ENCODE measurements at regions not wholly inside any gene's neighbourhood (a gene's known extent, or its start where the extent isn't known, plus 50 kb on each side); places are given as distances from the start of the nearest gene placed in this dataset.

- DNase-seq (ENCODE audit: extremely low read depth in 1 of 4, low spot score in 3 of 4) (no peak), FAIRE-seq (no peak), ATAC-seq (no peak)
- H3K9ac ChIP-seq (ENCODE audit: insufficient read depth in 1 of 2, low read depth in 2 of 2, low read length in 2 of 2): no peak overlapping the region
- BruUV-seq (replicated peaks): no TSS peak
- POLR2A ChIA-PET: no interaction called here
- intact Hi-C loops (cut with micrococcal nuclease) (no loop called here), in situ Hi-C loops (cut with MboI) (no loop called here)
- H4K20me1 ChIP-seq (replicated peaks; ENCODE audit: control insufficient read depth, insufficient read depth, low read length): no peaks in the 10 kb centered on the region
- H3K27me3 ChIP-seq (ENCODE audit: control insufficient read depth in 2 of 2, insufficient read depth in 2 of 2, low read length in 2 of 2): no peaks in the 10 kb centered on the region
- no peak overlapping the region for H3K4me2 ChIP-seq (ENCODE audit: insufficient read depth, low read length)
- TF ChIP-seq PKNOX1 (IDR thresholded peaks at IDR 0.05): no peak
- no peak for TF ChIP-seq ZFPM2 (CRISPR knock-in tag; IDR thresholded peaks at IDR 0.05)
- no peak for TF ChIP-seq RBM15 (IDR thresholded peaks at IDR 0.05; ENCODE audit: insufficient read depth, low read length)
- no peak for TF ChIP-seq SMC3 (conservative IDR thresholded peaks at IDR 0.05; ENCODE audit: insufficient read depth, low read depth, low read length)
- no peak for TF ChIP-seq ZNF586 (CRISPR knock-in tag; conservative IDR thresholded peaks at IDR 0.05)
- no peak for TF ChIP-seq GMEB1 (CRISPR knock-in tag; IDR thresholded peaks at IDR 0.05)
- TF ChIP-seq AFF1 (IDR thresholded peaks at IDR 0.05; ENCODE audit: low read depth in 1 of 2, partially characterized antibody in 2 of 2): no peak
- TF ChIP-seq, protein P1, sequence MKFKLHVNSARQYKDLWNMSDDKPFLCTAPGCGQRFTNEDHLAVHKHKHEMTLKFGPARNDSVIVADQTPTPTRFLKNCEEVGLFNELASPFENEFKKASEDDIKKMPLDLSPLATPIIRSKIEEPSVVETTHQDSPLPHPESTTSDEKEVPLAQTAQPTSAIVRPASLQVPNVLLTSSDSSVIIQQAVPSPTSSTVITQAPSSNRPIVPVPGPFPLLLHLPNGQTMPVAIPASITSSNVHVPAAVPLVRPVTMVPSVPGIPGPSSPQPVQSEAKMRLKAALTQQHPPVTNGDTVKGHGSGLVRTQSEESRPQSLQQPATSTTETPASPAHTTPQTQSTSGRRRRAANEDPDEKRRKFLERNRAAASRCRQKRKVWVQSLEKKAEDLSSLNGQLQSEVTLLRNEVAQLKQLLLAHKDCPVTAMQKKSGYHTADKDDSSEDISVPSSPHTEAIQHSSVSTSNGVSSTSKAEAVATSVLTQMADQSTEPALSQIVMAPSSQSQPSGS (CRISPR knock-in tag; IDR thresholded peaks at IDR 0.05): no peak
- TF ChIP-seq ATF3 (IDR thresholded peaks at IDR 0.05): no peak
- no peak for TF ChIP-seq ATF3 (CRISPR knock-in tag; conservative IDR thresholded peaks at IDR 0.05)
- no peak for TF ChIP-seq EGR1 (conservative IDR thresholded peaks at IDR 0.05)
- no peak for TF ChIP-seq EP300 (IDR thresholded peaks at IDR 0.05; ENCODE audit: low read length)
- no peak for TF ChIP-seq PHB (CRISPR knock-in tag; IDR thresholded peaks at IDR 0.05)
- no peak overlapping the region for H2AFZ ChIP-seq (ENCODE audit: low read depth, low read length)
- CTCF ChIA-PET (ENCODE audit: low intra/inter-chr PET ratio): no interaction called here
- no peaks in the 10 kb centered on the region for H3K9me3 ChIP-seq (replicated peaks; ENCODE audit: control insufficient read depth, insufficient read depth, low read depth, low read length)
- H3K4me3 ChIP-seq: no peak overlapping the region
- H3K27ac ChIP-seq (ENCODE audit: extremely low read depth, low read depth, low read length): no peak overlapping the region
- H3K9me1 ChIP-seq (ENCODE audit: control insufficient read depth, insufficient read depth, low read length): no peaks in the 10 kb centered on the region
- H3K36me3 ChIP-seq (ENCODE audit: control insufficient read depth, insufficient read depth, low read length): no peaks in the 10 kb centered on the region
- H3K79me2 ChIP-seq (ENCODE audit: control insufficient read depth, insufficient read depth, low read length): no peaks in the 10 kb centered on the region
- 0% methylated on average over 4 of the region's 7 CpGs for WGBS (ENCODE audit: insufficient coverage, low coverage, missing lambda C conversion rate)
- no peaks in the 10 kb centered on the region for H3K4me1 ChIP-seq (replicated peaks in 1 of 2; ENCODE audit: control insufficient read depth in 2 of 2, insufficient read depth in 2 of 2, low read length in 2 of 2)
These were observed 208.1 kb downstream of the TLE4 start for GRCh38 chr9:79779901-79780300.
